Stimulated activated CD4-positive, alpha-beta T cell treated with anti-CD3 and anti-CD28 coated beads, Interleukin-12 subunit alpha, Interleukin-12 subunit beta, amount 100 ng/mL, for 48 hours (primary cell): ENCODE measurements at regions not wholly inside any gene's neighbourhood (a gene's known extent, or its start where the extent isn't known, plus 50 kb on each side); places are given as distances from the start of the nearest gene placed in this dataset.
"Not testable (repeated sequence)": the region's sequence is repeated elsewhere in the genome, so short reads cannot be mapped to it uniquely, and the experiment has no call there.

Source experiments
- DNase-seq, 3 donors: peaks; one replicate each; pipeline ENCODE4 v3.0.0-alpha.2; 2020; ENCODE audit warnings: low read depth in 2 of 3, low spot score in 1 of 3

DNA sequence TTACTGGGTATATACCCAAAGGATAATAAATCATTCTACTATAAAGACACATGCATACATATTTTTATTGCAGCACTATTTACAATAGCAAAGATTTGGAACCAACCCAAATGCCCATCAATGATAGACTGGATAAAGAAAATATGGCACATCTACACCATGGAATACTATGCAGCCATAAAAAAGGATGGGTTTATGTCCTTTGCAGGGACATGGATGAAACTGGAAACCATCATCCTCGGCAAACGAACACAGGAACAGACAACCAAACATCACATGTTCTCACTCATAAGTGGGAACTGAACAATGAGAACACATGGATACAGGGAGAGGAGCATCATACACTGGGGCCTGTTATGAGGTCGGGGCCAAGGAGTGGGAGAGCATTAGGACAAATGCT lies 665.0 kb upstream of the KCNMB2 start:
- DNase-seq, result not testable (repeated sequence)

DNA sequence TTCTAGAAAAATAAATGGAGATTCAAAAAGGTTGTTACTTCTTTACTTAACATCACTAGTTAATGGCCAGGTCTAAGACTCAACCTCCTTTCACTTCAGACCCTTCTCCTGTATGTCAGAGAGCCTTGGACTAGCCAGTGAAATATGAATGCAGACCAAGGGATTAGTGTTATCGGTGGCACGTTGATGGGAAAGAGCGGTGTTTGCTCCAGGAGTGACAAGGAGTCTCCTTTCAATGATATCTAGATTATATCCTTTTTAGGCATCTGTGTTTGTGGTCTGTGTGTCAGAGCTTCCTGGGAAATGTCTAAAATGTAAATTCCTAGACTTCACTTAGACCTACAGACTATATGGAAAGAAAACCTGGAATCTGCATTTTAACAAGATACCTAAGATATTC lies 658.0 kb upstream of the KCNMB2 start:
- DNase-seq, result no peak

DNA sequence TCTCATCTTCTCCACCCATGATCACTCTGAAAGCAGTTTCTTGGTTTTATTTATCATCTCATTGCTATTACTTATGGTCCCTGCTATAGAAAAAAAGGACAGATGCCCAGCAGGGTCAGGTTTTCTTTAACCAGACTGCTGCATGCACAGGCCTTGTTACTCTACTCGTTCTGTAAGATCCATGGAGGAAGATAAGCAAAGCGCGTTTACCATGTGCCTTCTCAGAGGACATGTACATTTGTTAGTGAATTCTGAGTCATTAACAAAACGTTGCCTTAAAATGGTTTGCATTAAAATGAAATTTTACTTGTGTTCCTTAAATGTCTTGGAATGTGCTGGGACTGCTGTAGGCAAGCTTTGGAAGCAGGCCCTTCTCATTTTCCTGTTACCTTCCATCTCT lies 657.3 kb upstream of the KCNMB2 start:
- DNase-seq, result no peak

DNA sequence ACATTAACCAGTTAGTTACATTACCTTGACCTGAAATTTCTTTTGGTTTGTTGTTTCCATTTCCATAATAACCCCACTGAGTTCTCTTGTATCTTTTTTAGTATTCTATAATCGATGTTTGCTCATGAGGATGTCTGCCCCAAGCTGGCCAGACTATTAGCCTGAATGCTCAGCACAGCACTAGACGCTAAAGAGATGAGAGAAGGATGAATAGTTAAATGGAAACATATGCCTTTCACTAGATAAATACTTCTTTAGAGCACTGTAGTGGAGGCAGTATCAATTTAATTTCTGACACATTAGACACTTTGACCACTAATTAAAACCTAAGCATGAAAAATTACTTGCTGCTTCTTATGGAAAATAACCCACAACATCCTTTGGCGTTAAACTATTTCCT lies 654.9 kb upstream of the KCNMB2 start:
- DNase-seq, result no peak

DNA sequence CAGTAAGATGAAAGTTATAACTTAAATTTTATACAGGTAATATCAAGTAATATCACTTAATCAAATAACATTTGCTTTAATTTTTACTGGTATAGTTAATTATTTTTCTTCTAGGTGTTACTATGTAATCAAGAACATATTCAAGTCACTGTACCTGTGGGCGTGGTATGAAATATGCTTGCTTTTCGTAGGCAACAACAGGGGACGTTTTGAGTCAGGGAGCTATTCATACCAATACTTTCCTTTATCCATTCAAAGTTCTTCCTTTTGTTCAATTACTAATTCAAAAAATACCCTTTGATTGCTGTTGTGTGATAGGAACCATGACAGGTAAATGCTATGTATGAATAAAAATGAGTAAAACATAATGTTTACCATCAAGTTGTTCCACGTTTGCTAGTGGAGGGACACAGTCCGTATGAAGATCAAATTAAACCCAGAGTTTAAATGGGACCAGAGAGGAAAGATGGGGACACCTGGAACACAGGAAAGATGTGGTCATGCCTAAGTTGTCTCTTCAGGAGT lies 654.0 kb upstream of the KCNMB2 start:
- DNase-seq, result peak in 1 of 3 donors; percentile 24

DNA sequence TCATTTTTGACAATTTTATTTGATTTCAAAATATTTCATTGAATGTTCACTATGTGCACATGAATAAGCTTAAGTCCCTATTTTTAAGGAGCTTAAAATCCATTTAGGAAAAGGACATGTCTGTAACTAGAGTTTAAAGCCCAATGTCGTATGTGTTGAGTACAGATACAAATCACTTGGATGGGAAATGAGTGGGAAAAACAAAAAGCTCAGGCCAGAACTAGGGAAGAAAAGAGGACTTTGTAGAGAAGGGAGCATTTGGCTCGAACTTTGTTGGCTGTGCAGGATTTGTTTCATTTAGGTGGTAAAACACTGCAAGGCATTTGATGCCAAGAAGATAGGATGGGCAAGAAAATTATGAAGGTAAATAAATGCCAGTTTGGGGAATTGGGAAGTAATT lies 653.1 kb upstream of the KCNMB2 start:
- DNase-seq, result no peak

DNA sequence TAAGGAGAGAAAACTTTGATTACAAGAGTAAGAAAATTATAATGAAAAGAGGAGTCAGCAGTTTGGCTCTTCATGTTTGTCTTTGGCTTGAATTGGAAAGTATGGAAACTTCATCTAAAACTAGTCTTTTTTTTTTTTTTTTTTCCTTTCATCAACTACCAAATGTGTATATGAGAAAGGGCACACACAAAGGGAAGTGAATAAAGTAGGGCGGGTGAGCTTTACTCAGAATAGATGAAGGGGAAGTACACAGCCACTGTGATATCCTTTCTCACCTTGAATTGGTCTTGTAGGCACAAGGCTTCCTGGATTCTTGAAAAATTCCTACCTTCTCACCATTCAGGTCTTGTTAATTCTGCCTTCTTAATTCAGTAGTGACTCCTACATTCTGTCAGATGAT lies 652.3 kb upstream of the KCNMB2 start:
- no peak for DNase-seq

DNA sequence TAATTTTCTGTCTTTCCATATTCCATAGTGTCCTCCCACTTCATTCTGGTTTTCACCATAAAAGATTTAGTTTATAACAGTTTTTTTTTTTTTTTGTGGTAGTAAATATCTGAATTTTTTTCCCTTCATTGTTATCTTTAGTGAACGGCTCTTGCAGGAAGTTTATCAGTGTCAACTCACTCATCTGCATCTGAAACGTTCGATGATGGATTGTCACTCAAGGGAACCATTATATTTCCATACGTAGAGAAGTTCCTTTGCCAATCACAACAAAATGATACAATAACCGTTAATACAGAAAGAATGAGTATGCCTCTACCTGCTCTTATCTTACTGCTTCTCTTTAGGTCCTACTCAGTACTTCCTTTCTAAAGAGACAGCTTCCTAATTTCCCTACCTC lies 651.2 kb upstream of the KCNMB2 start:
- no peak for DNase-seq

DNA sequence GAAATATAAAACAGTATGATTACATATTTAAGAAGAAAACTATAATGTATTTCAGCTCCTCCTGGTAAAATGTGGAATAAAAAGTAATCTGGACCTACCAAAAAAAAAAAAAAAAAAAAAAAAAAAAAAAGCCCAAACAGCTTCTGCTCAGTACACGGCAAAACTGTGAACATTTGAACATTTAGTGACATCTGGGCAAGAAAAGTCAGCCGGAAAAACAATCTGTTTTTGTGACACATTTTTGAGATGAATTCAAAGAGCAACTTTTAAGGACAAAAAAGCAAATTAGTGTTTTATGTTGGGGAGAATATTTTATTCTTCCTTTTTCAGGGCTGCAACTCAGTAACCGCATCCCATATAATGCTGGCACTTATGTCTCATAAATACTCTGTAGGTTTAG lies 649.7 kb upstream of the KCNMB2 start:
- no peak for DNase-seq

DNA sequence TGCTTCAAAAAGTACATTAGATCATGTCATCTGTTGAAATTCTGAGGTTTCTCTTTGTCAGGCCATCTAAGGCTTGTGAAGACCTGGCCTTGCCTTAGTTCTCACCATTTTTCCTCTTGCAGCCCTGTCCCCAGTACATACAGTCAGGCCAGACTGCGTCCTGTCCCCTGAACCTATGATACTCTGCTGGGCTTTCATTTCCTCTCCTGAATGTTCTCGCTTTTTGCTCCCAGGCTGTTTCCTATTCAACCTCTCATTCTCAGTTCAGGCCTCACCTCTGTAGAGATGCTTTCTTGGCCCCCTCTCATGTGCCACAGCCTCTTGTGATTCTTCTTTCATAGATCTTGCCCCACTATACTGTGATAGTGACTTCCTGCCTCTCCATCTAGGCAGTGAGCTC lies 648.8 kb upstream of the KCNMB2 start:
- no peak for DNase-seq

DNA sequence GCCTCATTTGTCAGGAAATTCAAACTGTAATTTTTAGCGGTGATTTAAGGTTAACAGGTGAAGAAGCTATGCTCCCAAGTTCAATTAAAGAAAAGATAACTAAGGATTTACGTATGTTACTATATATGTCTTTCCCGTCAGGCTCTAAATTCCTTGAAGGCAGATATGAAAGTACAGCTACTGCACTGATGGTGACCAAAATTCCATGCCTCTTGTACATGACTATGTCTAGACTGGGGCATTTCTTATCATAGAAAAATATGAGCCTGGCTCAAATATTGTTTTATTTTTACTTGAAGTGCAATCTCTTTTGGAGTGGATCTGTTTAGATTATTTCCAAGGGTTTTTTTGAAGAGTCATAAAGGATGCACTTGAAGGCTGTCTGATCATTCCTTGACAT lies 647.1 kb upstream of the KCNMB2 start:
- no peak for DNase-seq

DNA sequence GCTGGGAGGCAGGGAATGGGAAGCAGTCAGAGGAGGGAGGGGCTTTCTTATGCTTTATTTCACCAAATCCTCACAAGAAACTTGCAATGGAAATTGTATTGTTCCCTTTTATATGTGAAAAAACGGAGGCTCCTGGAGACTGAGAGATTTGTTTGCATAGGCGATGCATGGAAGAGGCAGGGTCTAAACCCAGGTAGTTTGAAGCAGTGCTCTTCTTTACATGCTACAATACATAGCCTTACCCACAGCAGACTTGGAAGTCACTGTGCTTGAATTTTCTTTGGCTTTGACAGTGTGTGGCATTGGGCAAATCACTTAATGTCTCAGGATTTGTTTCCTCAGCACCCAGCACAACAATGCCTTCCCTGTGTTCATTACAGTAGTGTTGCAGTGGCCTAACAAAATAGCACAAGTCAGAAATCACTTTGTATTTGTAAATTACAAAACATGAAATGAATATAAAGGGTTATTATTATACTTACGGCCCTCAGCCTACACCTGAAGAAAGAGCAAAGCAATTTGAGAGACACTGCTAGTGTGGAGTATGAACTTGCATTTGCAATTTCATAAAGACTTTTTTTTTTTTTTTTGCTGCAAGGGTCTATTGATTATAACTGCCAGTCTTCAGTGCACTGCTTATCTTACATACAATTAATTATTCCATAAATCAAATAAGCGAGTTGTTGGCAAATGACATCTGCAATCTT lies 646.4 kb upstream of the KCNMB2 start:
- DNase-seq, result no peak

DNA sequence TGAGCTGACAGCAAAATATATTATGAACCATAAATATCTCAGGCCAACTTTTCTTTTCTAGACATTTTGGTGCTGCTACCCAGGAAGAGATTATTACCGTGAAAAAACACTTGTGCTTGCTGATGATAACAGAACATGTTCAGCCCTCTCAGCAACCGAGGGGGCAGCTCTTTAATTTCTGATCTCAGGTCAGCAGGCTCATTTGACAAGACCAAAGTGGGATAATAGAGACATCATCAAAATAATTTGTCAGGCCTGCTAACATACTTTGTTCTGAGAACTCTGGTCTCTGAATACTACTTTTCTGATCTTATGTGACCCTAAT lies 645.9 kb upstream of the KCNMB2 start:
- DNase-seq, result no peak

DNA sequence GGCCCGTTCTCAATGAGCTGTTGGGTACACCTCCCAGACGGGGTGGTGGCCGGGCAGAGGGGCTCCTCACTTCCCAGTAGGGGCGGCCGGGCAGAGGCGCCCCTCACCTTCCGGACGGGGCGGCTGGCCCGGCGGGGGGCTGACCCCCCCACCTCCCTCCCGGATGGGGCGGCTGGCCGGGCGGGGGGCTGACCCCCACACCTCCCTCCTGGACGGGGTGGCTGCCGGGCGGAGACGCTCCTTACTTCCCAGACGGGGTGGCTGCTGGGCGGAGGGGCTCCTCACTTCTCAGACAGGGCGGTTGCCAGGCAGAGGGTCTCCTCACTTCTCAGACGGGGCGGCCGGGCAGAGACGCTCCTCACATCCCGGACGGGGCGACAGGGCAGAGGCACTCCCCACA lies 644.7 kb upstream of the KCNMB2 start:
- DNase-seq, result not testable (repeated sequence)

DNA sequence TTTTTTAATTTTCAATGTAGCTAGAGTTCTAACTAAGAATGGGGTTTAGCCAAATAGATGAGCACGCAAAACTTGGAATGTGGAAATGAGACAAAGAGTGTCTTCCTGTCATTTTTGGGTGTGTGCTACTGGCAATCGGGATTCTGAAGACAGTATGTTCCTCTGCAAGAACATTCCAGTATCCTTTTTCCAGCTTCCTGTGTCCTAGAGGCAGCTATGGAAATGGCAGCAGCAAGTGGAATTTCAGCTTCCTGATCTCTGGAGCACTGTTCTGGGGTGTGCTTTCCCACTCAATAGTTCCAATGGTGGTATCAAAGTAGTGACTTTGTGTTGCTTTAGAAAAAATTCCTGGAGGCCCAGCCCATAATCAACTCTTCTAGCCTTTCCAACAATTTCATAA lies 642.9 kb upstream of the KCNMB2 start:
- DNase-seq, result no peak

DNA sequence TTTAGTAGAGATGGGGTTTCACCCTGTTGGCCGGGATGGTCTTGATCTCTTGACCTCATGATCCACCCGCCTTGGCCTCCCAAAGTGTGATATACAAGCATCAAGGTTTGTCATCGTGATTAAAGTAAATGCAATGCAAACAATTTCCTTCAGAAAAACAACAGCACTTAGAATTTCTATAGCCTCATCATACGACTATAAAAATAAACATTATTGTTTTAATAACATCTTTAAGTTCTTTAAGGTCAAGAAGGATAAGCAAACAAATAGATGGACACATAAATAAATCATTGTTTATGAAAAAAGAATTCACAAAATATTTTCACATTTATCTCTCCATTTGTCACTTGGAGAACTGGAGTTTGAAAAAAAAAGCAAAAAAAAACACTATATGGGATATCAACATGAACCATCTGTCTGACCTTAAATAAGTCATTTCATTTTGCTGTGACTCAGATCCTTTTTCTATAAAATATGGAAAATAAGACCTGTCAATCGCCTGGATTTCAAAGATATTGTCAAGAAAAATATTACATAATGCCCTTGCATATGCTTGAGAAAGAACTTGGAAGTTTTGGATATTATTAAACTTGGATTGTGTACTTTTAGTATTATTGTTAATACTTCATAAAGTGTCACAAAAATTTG lies 642.0 kb upstream of the KCNMB2 start:
- DNase-seq, result no peak

DNA sequence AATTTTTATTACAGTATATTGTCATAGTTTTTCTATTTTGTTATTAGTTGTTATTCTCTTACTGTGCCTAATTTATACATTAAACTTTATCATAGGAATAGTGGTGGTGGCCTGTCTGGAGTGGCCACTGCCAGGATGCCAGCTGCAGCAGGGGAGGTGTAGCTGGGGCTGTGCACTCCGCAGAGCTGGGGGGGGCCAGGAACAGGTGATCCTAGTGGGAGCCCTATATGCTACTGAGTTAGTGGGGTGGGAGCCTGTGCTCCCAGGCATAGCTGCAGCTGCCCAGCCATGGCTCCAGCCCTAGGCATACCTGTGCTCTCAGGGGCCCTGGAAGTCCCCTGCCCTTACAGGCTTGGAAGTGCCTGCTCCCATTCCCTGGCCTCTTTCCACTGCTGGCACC lies 638.1 kb upstream of the KCNMB2 start:
- no peak for DNase-seq

DNA sequence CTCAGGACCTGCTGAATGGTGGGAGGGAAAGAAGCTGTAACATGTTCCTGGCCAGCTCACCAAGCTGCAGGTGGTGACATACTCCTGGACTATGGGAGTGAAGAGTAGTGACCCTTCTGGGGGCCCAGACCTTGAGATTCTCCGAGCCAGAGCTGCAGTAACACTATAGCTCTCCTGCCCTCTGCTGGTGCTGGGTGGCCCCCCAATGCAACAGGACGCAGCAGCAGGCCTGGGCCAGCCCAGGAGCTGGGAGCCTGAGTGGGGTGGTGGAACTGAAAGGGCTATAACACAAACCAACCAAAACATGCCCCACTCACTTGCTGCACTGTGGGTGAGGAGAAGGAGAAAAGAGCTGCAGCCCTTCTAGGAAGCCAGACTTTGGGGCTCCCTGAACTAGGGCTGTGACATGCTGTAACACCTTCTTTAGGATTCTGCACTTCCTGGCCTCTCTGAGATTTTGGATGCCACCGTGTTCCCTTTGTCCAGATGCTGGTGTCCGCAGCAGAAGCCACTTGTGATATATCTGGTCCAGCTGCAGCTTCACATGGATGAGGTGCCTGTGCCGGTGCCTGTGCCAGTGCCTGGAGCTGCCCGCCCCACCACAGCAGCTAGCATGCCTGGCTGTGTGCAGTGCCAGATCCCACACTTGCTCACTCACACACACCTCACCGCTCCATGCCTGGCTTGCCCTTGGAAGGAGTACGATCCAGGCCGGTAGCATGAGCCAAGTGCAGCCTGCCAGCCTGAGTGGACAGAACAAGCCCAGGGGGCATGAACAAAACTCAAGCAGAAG lies 636.8 kb upstream of the KCNMB2 start:
- DNase-seq, result no peak

DNA sequence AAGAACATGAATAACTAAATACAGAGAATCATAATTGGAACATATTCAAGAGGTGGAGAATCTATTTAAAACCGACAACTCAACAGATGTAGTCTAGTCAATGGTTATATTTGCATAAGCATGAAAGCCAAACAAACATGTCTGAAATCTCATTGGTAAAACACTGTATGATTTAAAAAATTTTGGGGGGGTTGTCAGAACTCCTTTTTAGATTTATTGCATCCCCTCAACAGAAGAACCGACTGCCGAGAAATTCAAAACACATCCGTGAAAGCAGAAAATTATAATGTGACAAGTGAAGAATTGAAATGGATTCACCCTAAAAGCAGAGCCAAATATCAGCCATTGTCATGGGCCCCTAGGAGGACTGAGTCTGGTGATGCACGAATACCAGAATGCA lies 633.4 kb upstream of the KCNMB2 start:
- no peak for DNase-seq

DNA sequence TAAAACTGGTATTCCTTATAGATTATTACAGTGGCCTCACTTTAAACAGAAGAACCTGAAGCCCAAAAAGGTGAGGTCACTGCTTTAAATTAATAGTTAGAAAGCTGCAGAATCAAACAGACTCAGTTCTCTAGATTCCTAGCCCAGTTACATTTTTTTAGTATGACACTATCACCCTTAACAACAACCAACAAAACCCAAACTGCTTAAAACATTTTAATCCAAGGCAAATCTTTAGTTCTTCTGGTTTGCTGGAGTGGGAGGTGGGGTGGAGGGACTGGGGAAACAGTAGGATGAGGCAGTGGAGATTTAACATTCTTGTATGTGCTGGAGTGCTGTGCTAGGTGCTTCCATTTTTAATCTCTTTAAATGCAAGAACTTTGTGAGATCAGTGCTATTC lies 631.6 kb upstream of the KCNMB2 start:
- no peak for DNase-seq

DNA sequence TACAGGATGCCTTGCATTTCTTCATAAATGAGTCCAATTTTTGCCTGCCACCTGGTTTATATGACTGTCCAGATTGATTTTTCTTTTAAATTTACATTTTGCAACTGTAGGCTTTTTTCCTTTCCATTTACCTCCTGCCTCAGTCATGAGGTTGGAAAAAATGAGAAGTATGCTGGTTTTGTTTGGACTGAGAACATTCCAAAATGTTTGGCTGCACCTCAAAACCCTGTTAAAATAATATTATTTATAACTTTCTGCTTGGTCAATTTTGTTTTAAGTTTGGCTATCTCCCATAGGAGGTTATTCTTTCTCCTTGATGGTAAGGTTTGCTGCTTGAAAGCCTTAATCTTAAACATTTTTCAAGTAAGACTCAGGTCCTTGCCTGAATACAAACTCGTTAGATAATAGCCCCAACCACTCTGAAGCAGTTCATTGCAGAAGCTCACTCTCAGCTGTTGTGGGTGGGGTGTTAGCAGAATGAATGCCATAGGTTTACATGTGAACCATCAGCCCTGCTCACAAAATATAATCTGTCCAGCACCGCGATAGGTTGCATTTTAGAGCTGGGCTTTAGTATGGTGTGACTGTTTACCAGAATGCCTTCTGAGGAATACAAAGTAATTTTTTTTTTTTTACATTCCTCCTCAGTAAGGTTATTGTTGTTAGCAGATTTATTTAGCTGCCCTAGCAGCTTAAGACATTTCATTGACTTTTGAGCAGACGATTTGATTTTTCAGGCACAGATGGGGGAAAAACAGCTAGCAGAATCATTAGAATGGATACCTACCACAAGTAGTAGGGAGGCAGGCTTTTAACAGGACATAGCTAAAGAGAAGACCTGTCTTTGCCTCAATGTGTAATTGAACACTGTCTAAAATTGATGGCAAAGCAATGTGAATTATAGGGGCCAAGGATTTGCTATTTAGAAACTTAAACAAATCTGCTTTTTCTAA lies 630.8 kb upstream of the KCNMB2 start:
- no peak for DNase-seq
